ENCODE measurements at regions not wholly inside any gene's neighbourhood (a gene's known extent, or its start where the extent isn't known, plus 50 kb on each side); places are given as distances from the start of the nearest gene placed in this dataset.

DNA sequence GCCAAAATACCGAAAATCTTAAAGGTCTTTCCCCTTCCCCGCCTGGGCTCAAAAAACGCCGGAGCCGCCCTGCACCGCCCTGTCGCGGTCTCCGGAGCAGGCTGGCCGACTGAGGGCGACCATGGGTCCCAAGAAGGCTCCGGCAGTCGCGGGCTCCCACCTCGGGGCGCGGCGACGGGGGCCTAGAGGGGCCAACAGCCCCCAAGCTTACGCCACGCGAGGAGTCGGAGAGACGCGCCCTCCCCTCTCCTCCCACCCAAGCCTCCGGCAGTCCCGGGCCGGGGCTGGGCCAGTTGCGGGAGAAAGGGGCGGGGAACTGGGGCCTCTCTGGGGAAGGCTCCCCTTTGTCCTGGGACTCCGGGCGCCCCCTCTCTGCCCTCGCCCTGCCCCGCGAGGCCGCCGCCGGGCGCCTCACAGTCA lies 69.2 kb downstream of the GOLGA8B start:
- CTCF ChIA-PET, result no interaction called here

More for the DNA sequence above, 69.2 kb downstream of the GOLGA8B start:
- H4K91ac ChIP-seq (ENCODE audit: insufficient read depth, low read depth, low read length), result no peak overlapping the region
- POLR2A ChIA-PET (ENCODE audit: unreplicated experiment), result no interaction called here
- no peak overlapping the region for H3K56ac ChIP-seq (ENCODE audit: extremely low read depth, insufficient read depth, low read length)
- H3K18ac ChIP-seq (ENCODE audit: low read depth, low read length), result no peak overlapping the region
- no peak overlapping the region for H2BK15ac ChIP-seq (ENCODE audit: low read depth, low read length)
- H4K20me1 ChIP-seq (ENCODE audit: insufficient read depth, low read length), result no peaks in the 10 kb centered on the region
- no TSS peak for BruUV-seq (replicated peaks)
- WGBS, 2 experiments (ENCODE audit: extremely low coverage in 2 of 2, insufficient read length in 1 of 2), result 0% methylated on average over 1 of the region's 39 CpGs; no CpG with 5 or more reads in 1 of the 2 experiments
- H3K79me1 ChIP-seq (ENCODE audit: low read depth in 1 of 2, low read length in 2 of 2), result no peaks in the 10 kb centered on the region
- peaks cover 15% of the 10 kb centered on the region for H3K27me3 ChIP-seq (ENCODE audit: control insufficient read depth, insufficient read depth, low read length)
- H3K23ac ChIP-seq (ENCODE audit: low read depth, low read length), result no peak overlapping the region
- H3K27ac ChIP-seq (ENCODE audit: insufficient read depth, low read length), result no peak overlapping the region; the same call in 1 of the 2 replicates
- dilution Hi-C loops (cut with HindIII; ENCODE audit: low sequenced_read_pairs, unreplicated experiment), result no loop called here
- no peak overlapping the region for H3K14ac ChIP-seq (replicated peaks; ENCODE audit: low read depth, low read length)
- peak overlapping the region; percentile 86 for H2AFZ ChIP-seq (replicated peaks; ENCODE audit: low read length, poor library complexity)
- H4K8ac ChIP-seq (ENCODE audit: low read depth in 2 of 2, low read length in 2 of 2), result no peak overlapping the region
- peak overlapping the region; percentile 49 for H3K4me3 ChIP-seq (ENCODE audit: insufficient read depth, low read depth, low read length)
- H3K9me3 ChIP-seq (ENCODE audit: control insufficient read depth, insufficient read depth, low read length), result no peaks in the 10 kb centered on the region
- no peak overlapping the region for H2BK5ac ChIP-seq (ENCODE audit: low read depth, low read length, poor library complexity, severe bottlenecking)
- H3K4ac ChIP-seq (ENCODE audit: low read depth, low read length), result no peak overlapping the region
- H3K4me2 ChIP-seq (ENCODE audit: low read depth, low read length), result peak overlapping the region; percentile 67
- H2BK20ac ChIP-seq (ENCODE audit: low read depth, low read length), result no peak overlapping the region
- TF ChIP-seq RFX5 (IDR thresholded peaks at IDR 0.05; ENCODE audit: low read depth, low read length) (no peak), CHD1 (IDR thresholded peaks at IDR 0.05; ENCODE audit: low read depth, low read length) (no peak), NFE2L2 (IDR thresholded peaks at IDR 0.05; ENCODE audit: low read depth, low read length) (no peak), MXI1 (IDR thresholded peaks at IDR 0.05; ENCODE audit: borderline replicate concordance, low read depth, low read length) (no peak), RAD21 (IDR thresholded peaks at IDR 0.05; ENCODE audit: low read length) (no peak), SMC3 (IDR thresholded peaks at IDR 0.05; ENCODE audit: low read depth, low read length) (no peak), RCOR1 (IDR thresholded peaks at IDR 0.05; ENCODE audit: insufficient replicate concordance, low read length) (no peak), MAFK (IDR thresholded peaks at IDR 0.05; ENCODE audit: low read depth, low read length) (no peak), POLR2A (IDR thresholded peaks at IDR 0.05; ENCODE audit: low read depth, low read length) (no peak), BHLHE40 (IDR thresholded peaks at IDR 0.05; ENCODE audit: low read depth, low read length) (no peak), FOS (IDR thresholded peaks at IDR 0.05; ENCODE audit: low read depth, low read length) (no peak), MAZ (IDR thresholded peaks at IDR 0.05; ENCODE audit: borderline replicate concordance, low read depth, low read length) (no peak; the same call in 1 of the 2 replicates)
- TF ChIP-seq, protein P1, sequence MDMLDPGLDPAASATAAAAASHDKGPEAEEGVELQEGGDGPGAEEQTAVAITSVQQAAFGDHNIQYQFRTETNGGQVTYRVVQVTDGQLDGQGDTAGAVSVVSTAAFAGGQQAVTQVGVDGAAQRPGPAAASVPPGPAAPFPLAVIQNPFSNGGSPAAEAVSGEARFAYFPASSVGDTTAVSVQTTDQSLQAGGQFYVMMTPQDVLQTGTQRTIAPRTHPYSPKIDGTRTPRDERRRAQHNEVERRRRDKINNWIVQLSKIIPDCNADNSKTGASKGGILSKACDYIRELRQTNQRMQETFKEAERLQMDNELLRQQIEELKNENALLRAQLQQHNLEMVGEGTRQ (IDR thresholded peaks at IDR 0.05; ENCODE audit: low read depth, low read length), result no peak
- TF ChIP-seq, protein P2, sequence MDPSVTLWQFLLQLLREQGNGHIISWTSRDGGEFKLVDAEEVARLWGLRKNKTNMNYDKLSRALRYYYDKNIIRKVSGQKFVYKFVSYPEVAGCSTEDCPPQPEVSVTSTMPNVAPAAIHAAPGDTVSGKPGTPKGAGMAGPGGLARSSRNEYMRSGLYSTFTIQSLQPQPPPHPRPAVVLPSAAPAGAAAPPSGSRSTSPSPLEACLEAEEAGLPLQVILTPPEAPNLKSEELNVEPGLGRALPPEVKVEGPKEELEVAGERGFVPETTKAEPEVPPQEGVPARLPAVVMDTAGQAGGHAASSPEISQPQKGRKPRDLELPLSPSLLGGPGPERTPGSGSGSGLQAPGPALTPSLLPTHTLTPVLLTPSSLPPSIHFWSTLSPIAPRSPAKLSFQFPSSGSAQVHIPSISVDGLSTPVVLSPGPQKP (IDR thresholded peaks at IDR 0.05; ENCODE audit: borderline replicate concordance, low read depth, low read length), result no peak
- DNase-seq (no peak), ATAC-seq (ENCODE audit: low read depth) (peak; percentile 81)
- no peaks in the 10 kb centered on the region for H3K9me1 ChIP-seq (ENCODE audit: insufficient read depth, low read length)
- H3K36me3 ChIP-seq (ENCODE audit: control insufficient read depth, insufficient read depth, low read length), result no peaks in the 10 kb centered on the region
- H2AK5ac ChIP-seq (ENCODE audit: low read depth, low read length), result no peak overlapping the region
- no peak overlapping the region for H2AK9ac ChIP-seq (replicated peaks; ENCODE audit: low read depth, low read length, poor library complexity)
- H4K5ac ChIP-seq (ENCODE audit: low read depth, low read length), result no peak overlapping the region
- peak overlapping the region; percentile 53; the same call in 1 of the 2 replicates for H3K9ac ChIP-seq (ENCODE audit: low read depth, low read length)
- no peak overlapping the region for H2BK120ac ChIP-seq (ENCODE audit: low read depth, low read length)
- no peaks in the 10 kb centered on the region for H3K4me1 ChIP-seq (ENCODE audit: control insufficient read depth, insufficient read depth, low read length)
- in situ Hi-C loops (cut with MboI; ENCODE audit: low sequenced_read_pairs), result no loop called here
- intact Hi-C loops (cut with micrococcal nuclease), result no loop called here

Measured in IMR-90 (cell line).